ENCODE measurements at regions not wholly inside any gene's neighbourhood (a gene's known extent, or its start where the extent isn't known, plus 50 kb on each side); places are given as distances from the start of the nearest gene placed in this dataset.

- no peak for DNase-seq (ENCODE audit: low spot score)
Observed at GRCh38 chr14:101108579-101109346, 205.2 kb upstream of the RTL1 start.

- no peak for DNase-seq (ENCODE audit: low spot score)
Observed at GRCh38 chr14:101109347-101109638, 205.8 kb upstream of the RTL1 start.

- DNase-seq (ENCODE audit: low spot score) = no peak
Observed at GRCh38 chr14:101109981-101110728, 206.6 kb upstream of the RTL1 start.

GRCh38 chr14:101110729-101111619, 207.5 kb upstream of the RTL1 start:
- no peak for DNase-seq (ENCODE audit: low spot score)

GRCh38 chr14:101111620-101112290, 208.2 kb upstream of the RTL1 start:
- no peak for DNase-seq (ENCODE audit: low spot score)

GRCh38 chr14:101112351-101113107, 209.0 kb upstream of the RTL1 start:
- no peak for DNase-seq (ENCODE audit: low spot score)

- no peak for DNase-seq (ENCODE audit: low spot score)
Observed at GRCh38 chr14:101113108-101113612, 209.6 kb upstream of the RTL1 start.

- no peak for DNase-seq (ENCODE audit: low spot score)
Observed at GRCh38 chr14:101113835-101114725, 210.6 kb upstream of the RTL1 start.

- no peak for DNase-seq (ENCODE audit: low spot score)
Observed at GRCh38 chr14:101114726-101115515, 211.4 kb upstream of the RTL1 start.

GRCh38 chr14:101115652-101116051, 212.1 kb upstream of the RTL1 start:
- no peak for DNase-seq (ENCODE audit: low spot score)

- DNase-seq (ENCODE audit: low spot score) = no peak
Observed at GRCh38 chr14:101116065-101116464, 212.5 kb upstream of the RTL1 start.

- DNase-seq (ENCODE audit: low spot score) = no peak
Observed at GRCh38 chr14:101116486-101117130, 213.1 kb upstream of the RTL1 start.

GRCh38 chr14:101117543-101117942, 214.0 kb upstream of the RTL1 start:
- DNase-seq (ENCODE audit: low spot score) = no peak

- DNase-seq (ENCODE audit: low spot score) = no peak
Observed at GRCh38 chr14:101118233-101118632, 214.7 kb upstream of the RTL1 start.

GRCh38 chr14:101118746-101119591, 215.4 kb upstream of the RTL1 start:
- DNase-seq (ENCODE audit: low spot score) = no peak

- DNase-seq (ENCODE audit: low spot score) = no peak
Observed at GRCh38 chr14:101119830-101120571, 216.5 kb upstream of the RTL1 start.

Data from H4 (cell line).